ENCODE measurements at regions not wholly inside any gene's neighbourhood (a gene's known extent, or its start where the extent isn't known, plus 50 kb on each side); places are given as distances from the start of the nearest gene placed in this dataset.

DNA sequence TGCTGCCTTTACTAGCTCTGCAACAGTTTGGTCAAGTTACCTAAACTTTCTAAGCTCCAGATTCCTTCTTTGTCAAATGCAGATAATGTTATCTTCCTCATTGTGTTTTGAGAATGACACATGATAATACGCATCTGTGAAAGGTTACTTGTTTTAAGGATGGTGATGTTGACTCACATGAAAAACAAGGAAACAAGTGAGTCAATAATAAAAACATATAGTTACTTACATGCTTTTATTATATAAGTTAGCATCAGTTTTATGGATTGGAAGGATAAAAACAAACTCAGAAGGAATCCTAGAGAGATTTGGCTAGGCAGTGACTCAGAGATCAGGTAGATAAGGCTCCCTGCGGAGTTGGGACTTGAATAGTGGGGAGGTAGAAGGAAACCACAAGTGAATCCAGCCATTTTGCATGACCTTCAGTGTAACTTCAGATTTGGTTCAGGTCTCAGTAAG is 144.6 kb downstream of the LMO4 start:
- no peaks in the 10 kb centered on the region for H3K79me2 ChIP-seq (ENCODE audit: insufficient read depth, low read length)

DNA sequence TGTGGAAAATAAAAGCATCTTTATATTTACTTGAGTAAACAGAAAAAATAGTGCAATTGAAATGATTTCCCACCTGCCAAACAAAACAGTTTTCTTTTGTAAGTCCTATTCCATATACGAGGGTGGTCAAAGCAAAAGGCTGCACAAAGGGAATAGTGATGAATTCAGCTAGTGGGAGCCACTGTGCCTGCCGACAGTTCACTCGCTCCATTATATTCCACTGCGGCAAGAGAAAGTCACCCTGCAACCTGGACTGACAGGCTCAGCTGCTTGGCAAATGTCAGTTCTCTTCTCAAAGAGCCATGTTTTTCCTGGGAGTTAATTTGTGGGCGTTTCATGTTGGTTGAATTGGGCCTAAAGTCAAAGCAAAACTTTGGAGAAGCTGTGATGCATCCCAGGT is 145.4 kb downstream of the LMO4 start:
- Histone ChIP-seq H3K36me3 (ENCODE audit: insufficient read depth, low read length) (no peaks in the 10 kb centered on the region), H3K27ac (ENCODE audit: low read depth, low read length) (no peak overlapping the region), H3K4me1 (ENCODE audit: insufficient read depth, low read length) (no peaks in the 10 kb centered on the region), H3K27me3 (ENCODE audit: insufficient read depth, low read length) (no peaks in the 10 kb centered on the region), H4K20me1 (ENCODE audit: insufficient read depth, low read length) (no peaks in the 10 kb centered on the region), H3K9me3 (ENCODE audit: low read depth, low read length) (no peaks in the 10 kb centered on the region), H2AFZ (ENCODE audit: low read length) (no peak overlapping the region), H3K4me3 (ENCODE audit: insufficient read depth, low read length) (no peak overlapping the region), H3K4me2 (ENCODE audit: insufficient read depth, low read length) (no peak overlapping the region), H3K79me2 (ENCODE audit: insufficient read depth, low read length) (no peaks in the 10 kb centered on the region)
- TF ChIP-seq, protein P1, sequence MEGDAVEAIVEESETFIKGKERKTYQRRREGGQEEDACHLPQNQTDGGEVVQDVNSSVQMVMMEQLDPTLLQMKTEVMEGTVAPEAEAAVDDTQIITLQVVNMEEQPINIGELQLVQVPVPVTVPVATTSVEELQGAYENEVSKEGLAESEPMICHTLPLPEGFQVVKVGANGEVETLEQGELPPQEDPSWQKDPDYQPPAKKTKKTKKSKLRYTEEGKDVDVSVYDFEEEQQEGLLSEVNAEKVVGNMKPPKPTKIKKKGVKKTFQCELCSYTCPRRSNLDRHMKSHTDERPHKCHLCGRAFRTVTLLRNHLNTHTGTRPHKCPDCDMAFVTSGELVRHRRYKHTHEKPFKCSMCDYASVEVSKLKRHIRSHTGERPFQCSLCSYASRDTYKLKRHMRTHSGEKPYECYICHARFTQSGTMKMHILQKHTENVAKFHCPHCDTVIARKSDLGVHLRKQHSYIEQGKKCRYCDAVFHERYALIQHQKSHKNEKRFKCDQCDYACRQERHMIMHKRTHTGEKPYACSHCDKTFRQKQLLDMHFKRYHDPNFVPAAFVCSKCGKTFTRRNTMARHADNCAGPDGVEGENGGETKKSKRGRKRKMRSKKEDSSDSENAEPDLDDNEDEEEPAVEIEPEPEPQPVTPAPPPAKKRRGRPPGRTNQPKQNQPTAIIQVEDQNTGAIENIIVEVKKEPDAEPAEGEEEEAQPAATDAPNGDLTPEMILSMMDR (IDR thresholded peaks at IDR 0.05; ENCODE audit: extremely low read depth, low read depth, low read length), result no peak
- DNase-seq (ENCODE audit: insufficient read length, low spot score, missing footprints), result no peak

More for the DNA sequence above, 144.6 kb downstream of the LMO4 start:
- DNase-seq (ENCODE audit: insufficient read length, low spot score, missing footprints), result no peak
- Histone ChIP-seq H3K4me2 (ENCODE audit: insufficient read depth, low read length) (no peak overlapping the region), H3K4me1 (ENCODE audit: insufficient read depth, low read length) (no peaks in the 10 kb centered on the region), H3K4me3 (ENCODE audit: insufficient read depth, low read length) (no peak overlapping the region), H3K27ac (ENCODE audit: low read depth, low read length) (no peak overlapping the region), H3K9me3 (ENCODE audit: low read depth, low read length) (no peaks in the 10 kb centered on the region), H2AFZ (ENCODE audit: low read length) (no peak overlapping the region), H3K27me3 (ENCODE audit: insufficient read depth, low read length) (no peaks in the 10 kb centered on the region), H4K20me1 (ENCODE audit: insufficient read depth, low read length) (no peaks in the 10 kb centered on the region), H3K36me3 (ENCODE audit: insufficient read depth, low read length) (no peaks in the 10 kb centered on the region)
- TF ChIP-seq, protein P1 (IDR thresholded peaks at IDR 0.05; ENCODE audit: extremely low read depth, low read depth, low read length), result no peak

DNA sequence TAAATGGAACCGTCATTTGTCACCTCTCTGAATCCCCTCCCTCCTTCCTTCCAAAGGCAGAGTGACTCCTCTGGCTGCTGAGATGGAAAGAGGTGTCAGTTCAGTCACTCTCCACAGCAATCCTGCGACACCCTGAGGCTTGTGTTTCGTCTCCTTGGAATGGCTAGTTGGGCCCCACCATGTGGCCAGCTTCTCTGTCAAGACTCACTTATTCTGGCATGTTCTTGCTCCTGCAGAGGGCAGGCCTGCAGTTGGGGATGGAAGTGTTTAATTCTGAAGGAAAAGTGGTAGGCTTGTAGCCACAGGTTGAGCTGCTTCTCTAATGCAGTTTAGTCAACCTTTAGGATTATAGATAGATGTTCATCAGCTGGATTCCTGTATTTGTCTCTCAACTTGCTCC is 149.6 kb downstream of the LMO4 start:
- peak; percentile 55 for DNase-seq (ENCODE audit: insufficient read length, low spot score, missing footprints)
- H3K4me3 ChIP-seq (ENCODE audit: insufficient read depth, low read length), result no peak overlapping the region

DNA sequence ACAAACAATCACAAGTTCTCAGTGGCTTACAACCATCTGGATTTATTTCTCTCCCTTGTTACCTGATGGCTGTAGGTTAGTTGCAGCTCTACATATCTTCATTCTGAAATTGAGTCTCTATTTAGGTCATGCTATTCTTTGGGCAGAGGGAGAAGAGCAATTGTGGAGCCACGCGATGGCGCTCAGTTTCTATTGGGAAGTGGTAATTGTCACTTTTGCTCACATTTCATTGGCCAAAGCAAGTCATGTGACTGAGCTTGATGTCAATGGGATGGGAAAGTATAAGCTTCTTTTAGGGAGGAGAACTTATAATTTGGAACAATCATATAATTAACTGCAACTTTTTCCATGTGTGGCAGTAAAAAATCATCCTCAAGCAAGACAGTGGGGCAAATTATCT is 166.5 kb downstream of the LMO4 start:
- TF ChIP-seq, protein P1 (IDR thresholded peaks at IDR 0.05; ENCODE audit: extremely low read depth, low read depth, low read length), result peak; percentile 39
- no peak overlapping the region for H3K4me2 ChIP-seq (ENCODE audit: insufficient read depth, low read length)
- H3K4me1 ChIP-seq (ENCODE audit: insufficient read depth, low read length), result no peaks in the 10 kb centered on the region

More for the DNA sequence above, 149.6 kb downstream of the LMO4 start:
- H3K36me3 ChIP-seq (ENCODE audit: insufficient read depth, low read length), result no peaks in the 10 kb centered on the region
- no peak overlapping the region for H3K4me2 ChIP-seq (ENCODE audit: insufficient read depth, low read length)
- H3K79me2 ChIP-seq (ENCODE audit: insufficient read depth, low read length), result no peaks in the 10 kb centered on the region
- no peaks in the 10 kb centered on the region for H3K4me1 ChIP-seq (ENCODE audit: insufficient read depth, low read length)
- no peaks in the 10 kb centered on the region for H3K9me3 ChIP-seq (ENCODE audit: low read depth, low read length)
- TF ChIP-seq, protein P1 (IDR thresholded peaks at IDR 0.05; ENCODE audit: extremely low read depth, low read depth, low read length), result peak; percentile 20
- H2AFZ ChIP-seq (ENCODE audit: low read length), result peak overlapping the region; percentile 20
- no peak overlapping the region for H3K27ac ChIP-seq (ENCODE audit: low read depth, low read length)
- H4K20me1 ChIP-seq (ENCODE audit: insufficient read depth, low read length), result no peaks in the 10 kb centered on the region
- no peaks in the 10 kb centered on the region for H3K27me3 ChIP-seq (ENCODE audit: insufficient read depth, low read length)

More for the DNA sequence above, 166.5 kb downstream of the LMO4 start:
- H4K20me1 ChIP-seq (ENCODE audit: insufficient read depth, low read length), result no peaks in the 10 kb centered on the region
- H3K9me3 ChIP-seq (ENCODE audit: low read depth, low read length), result no peaks in the 10 kb centered on the region
- H3K79me2 ChIP-seq (ENCODE audit: insufficient read depth, low read length), result no peaks in the 10 kb centered on the region
- no peak overlapping the region for H3K27ac ChIP-seq (ENCODE audit: low read depth, low read length)
- H3K4me3 ChIP-seq (ENCODE audit: insufficient read depth, low read length), result no peak overlapping the region
- no peaks in the 10 kb centered on the region for H3K27me3 ChIP-seq (ENCODE audit: insufficient read depth, low read length)
- DNase-seq (ENCODE audit: insufficient read length, low spot score, missing footprints), result no peak
- H2AFZ ChIP-seq (ENCODE audit: low read length), result no peak overlapping the region
- no peaks in the 10 kb centered on the region for H3K36me3 ChIP-seq (ENCODE audit: insufficient read depth, low read length)

All from osteoblast (primary cell).